ENCODE measurements at regions not wholly inside any gene's neighbourhood (a gene's known extent, or its start where the extent isn't known, plus 50 kb on each side); places are given as distances from the start of the nearest gene placed in this dataset.

DNA sequence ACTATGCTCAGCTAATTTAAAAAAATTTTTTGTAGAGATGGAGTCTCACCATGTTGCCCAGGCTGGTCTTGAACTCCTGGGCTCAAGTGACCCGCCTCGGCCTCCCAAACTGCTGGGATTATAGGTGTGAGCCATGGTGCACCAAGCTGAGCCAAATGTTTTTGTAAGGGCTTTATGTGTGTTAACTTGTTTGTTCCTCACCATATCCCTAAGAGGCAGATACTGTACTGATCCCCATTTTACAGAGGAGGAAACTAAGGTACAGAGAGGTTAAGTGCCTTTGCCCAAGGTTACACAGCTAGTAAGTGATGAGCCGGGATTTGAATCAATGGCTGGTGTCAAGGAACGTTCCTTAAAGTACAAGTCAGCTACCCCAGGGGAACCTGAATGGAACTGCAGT lies 85.3 kb upstream of the KLF7 start:
- H3K9me3 ChIP-seq (replicated peaks; ENCODE audit: control insufficient read depth, low read depth, low read length): no peaks in the 10 kb centered on the region
- 100% methylated on average over 1 of the region's 4 CpGs for WGBS (ENCODE audit: insufficient coverage)
- no peak for DNase-seq
- H3K4me3 ChIP-seq (ENCODE audit: low read length): no peak overlapping the region
- peaks cover 3% of the 10 kb centered on the region for H3K27me3 ChIP-seq (ENCODE audit: control insufficient read depth, insufficient read depth, low read length)
- no peaks in the 10 kb centered on the region for H3K36me3 ChIP-seq (ENCODE audit: control insufficient read depth, insufficient read depth, low read length)
- no peaks in the 10 kb centered on the region for H3K4me1 ChIP-seq (ENCODE audit: control insufficient read depth, insufficient read depth, low read length)
- H3K27ac ChIP-seq (ENCODE audit: low read length): no peak overlapping the region

GRCh38 chr2:207251573-207252192 lies 85.9 kb upstream of the KLF7 start:
- DNase-seq: no peak
- H3K4me1 ChIP-seq (ENCODE audit: control insufficient read depth, insufficient read depth, low read length): peaks cover under 1% of the 10 kb centered on the region
- WGBS (ENCODE audit: insufficient coverage): 60% methylated on average over 1 of the region's 7 CpGs

DNA sequence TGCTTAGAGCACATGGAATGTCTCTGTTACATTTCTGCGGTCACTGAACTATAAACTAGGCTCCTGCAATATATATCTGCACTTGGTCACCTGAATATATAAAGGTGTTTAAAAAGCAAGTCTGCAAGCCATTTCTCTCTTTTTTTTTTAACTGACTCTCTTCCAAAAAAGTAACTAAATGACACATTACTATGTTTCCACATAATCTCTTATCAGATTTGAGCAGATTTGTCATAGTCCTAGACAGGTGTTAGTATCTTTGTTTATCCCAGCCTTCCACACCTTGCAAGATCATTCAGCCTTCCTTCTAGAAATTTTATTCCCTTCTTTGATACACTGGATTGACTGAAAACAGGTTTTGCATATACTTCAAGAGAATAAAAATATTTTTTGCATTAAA lies 86.7 kb upstream of the KLF7 start:
- H3K4me3 ChIP-seq (ENCODE audit: low read length): no peak overlapping the region
- DNase-seq: no peak
- no peaks in the 10 kb centered on the region for H3K9me3 ChIP-seq (replicated peaks; ENCODE audit: control insufficient read depth, low read depth, low read length)
- H3K4me1 ChIP-seq (ENCODE audit: control insufficient read depth, insufficient read depth, low read length): peaks cover 7% of the 10 kb centered on the region
- WGBS (ENCODE audit: insufficient coverage): no CpG with 5 or more reads among the region's 1 CpG
- H3K27ac ChIP-seq (ENCODE audit: low read length): no peak overlapping the region
- peaks cover 3% of the 10 kb centered on the region for H3K27me3 ChIP-seq (ENCODE audit: control insufficient read depth, insufficient read depth, low read length)
- no peaks in the 10 kb centered on the region for H3K36me3 ChIP-seq (ENCODE audit: control insufficient read depth, insufficient read depth, low read length)

More at GRCh38 chr2:207251573-207252192, 85.9 kb upstream of the KLF7 start:
- Histone ChIP-seq H3K4me3 (ENCODE audit: low read length) (no peak overlapping the region), H3K27me3 (ENCODE audit: control insufficient read depth, insufficient read depth, low read length) (peaks cover 3% of the 10 kb centered on the region), H3K9me3 (replicated peaks; ENCODE audit: control insufficient read depth, low read depth, low read length) (no peaks in the 10 kb centered on the region), H3K27ac (ENCODE audit: low read length) (no peak overlapping the region), H3K36me3 (ENCODE audit: control insufficient read depth, insufficient read depth, low read length) (no peaks in the 10 kb centered on the region)

DNA sequence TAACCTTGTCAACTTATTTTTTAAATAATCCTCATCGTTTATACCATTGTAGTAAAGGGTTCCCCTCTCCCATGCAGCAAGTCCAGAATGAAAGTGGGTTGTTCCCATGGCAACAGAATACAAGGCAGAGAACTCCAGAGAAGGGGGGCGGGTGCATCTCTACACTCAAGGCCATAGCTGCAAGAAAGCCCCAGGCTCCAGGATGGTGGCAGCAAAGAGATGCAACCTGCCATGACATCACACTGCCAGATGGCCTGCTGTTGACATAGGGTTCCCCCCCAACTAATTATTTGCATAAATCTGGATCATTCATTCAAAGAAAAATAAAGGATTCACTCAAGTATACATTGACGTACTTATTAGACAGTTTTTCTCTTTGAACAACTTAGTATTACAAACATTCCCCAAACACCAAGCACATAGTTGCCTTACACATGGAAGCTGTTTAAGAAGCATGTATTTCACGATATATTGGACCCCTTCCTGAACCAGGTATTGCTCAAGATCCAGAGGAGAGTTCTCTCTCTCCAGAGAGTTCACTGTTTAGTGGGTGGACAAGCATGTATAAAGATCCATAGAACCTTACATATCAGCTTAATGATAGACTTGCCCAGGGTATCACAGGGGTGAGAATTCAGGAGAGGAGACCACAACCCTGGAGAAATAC lies 87.4 kb upstream of the KLF7 start:
- Histone ChIP-seq H3K36me3 (ENCODE audit: control insufficient read depth, insufficient read depth, low read length) (no peaks in the 10 kb centered on the region), H3K4me3 (ENCODE audit: low read length) (no peak overlapping the region), H3K4me1 (ENCODE audit: control insufficient read depth, insufficient read depth, low read length) (peaks cover 10% of the 10 kb centered on the region), H3K9me3 (replicated peaks; ENCODE audit: control insufficient read depth, low read depth, low read length) (no peaks in the 10 kb centered on the region), H3K27ac (ENCODE audit: low read length) (no peak overlapping the region), H3K27me3 (ENCODE audit: control insufficient read depth, insufficient read depth, low read length) (peaks cover 3% of the 10 kb centered on the region)
- WGBS (ENCODE audit: insufficient coverage): 100% methylated on average over 1 of the region's 4 CpGs
- no peak for DNase-seq

DNA sequence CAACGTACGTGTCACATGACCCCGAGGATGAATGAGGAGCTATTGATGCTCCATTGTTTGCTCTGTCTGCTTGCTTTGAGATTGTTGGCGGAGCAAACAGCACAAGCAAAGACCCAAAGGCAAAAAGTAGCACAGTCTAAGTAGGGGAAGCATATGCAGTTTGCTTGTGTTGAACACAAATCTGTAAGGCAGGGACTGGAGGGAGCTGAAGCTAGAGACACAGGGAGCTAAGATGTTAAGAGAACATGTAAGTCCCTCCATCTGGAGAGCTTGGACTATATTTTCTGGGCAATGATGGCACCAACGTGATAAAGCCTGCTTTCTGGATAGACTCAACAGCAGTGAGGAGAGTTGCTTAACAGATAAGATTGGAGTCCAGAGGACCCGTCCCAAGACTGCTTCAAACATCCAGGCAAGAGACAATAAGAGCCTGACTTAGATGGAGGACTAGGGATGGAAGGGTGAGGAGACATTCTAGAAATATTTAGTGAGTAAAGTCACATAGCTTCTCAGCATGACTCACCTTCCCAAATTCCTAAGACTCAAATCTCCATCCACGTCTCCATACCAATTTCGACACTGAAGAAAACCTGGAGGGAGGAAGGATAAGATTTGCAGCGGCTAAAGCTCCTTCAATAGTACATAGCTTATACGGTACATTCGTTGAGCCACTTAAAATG lies 88.1 kb upstream of the KLF7 start:
- DNase-seq: no peak
- H3K4me1 ChIP-seq (ENCODE audit: control insufficient read depth, insufficient read depth, low read length): peaks cover 17% of the 10 kb centered on the region
- H3K36me3 ChIP-seq (ENCODE audit: control insufficient read depth, insufficient read depth, low read length): no peaks in the 10 kb centered on the region
- no peak overlapping the region for H3K4me3 ChIP-seq (ENCODE audit: low read length)
- no peaks in the 10 kb centered on the region for H3K9me3 ChIP-seq (replicated peaks; ENCODE audit: control insufficient read depth, low read depth, low read length)
- no peak overlapping the region for H3K27ac ChIP-seq (ENCODE audit: low read length)
- WGBS (ENCODE audit: insufficient coverage): 79% methylated on average over 8 of the region's 11 CpGs
- H3K27me3 ChIP-seq (ENCODE audit: control insufficient read depth, insufficient read depth, low read length): peaks cover 3% of the 10 kb centered on the region

- H3K9me3 ChIP-seq (replicated peaks; ENCODE audit: control insufficient read depth, low read depth, low read length): no peaks in the 10 kb centered on the region
- no peak overlapping the region for H3K27ac ChIP-seq (ENCODE audit: low read length)
- no peak overlapping the region for H3K4me3 ChIP-seq (ENCODE audit: low read length)
- H3K27me3 ChIP-seq (ENCODE audit: control insufficient read depth, insufficient read depth, low read length): peaks cover 3% of the 10 kb centered on the region
- DNase-seq: peak; percentile 22
- peaks cover 17% of the 10 kb centered on the region for H3K4me1 ChIP-seq (ENCODE audit: control insufficient read depth, insufficient read depth, low read length)
- WGBS (ENCODE audit: insufficient coverage): no CpG with 5 or more reads among the region's 9 CpGs
- no peaks in the 10 kb centered on the region for H3K36me3 ChIP-seq (ENCODE audit: control insufficient read depth, insufficient read depth, low read length)
These were observed 89.1 kb upstream of the KLF7 start for GRCh38 chr2:207254591-207255464.

DNA sequence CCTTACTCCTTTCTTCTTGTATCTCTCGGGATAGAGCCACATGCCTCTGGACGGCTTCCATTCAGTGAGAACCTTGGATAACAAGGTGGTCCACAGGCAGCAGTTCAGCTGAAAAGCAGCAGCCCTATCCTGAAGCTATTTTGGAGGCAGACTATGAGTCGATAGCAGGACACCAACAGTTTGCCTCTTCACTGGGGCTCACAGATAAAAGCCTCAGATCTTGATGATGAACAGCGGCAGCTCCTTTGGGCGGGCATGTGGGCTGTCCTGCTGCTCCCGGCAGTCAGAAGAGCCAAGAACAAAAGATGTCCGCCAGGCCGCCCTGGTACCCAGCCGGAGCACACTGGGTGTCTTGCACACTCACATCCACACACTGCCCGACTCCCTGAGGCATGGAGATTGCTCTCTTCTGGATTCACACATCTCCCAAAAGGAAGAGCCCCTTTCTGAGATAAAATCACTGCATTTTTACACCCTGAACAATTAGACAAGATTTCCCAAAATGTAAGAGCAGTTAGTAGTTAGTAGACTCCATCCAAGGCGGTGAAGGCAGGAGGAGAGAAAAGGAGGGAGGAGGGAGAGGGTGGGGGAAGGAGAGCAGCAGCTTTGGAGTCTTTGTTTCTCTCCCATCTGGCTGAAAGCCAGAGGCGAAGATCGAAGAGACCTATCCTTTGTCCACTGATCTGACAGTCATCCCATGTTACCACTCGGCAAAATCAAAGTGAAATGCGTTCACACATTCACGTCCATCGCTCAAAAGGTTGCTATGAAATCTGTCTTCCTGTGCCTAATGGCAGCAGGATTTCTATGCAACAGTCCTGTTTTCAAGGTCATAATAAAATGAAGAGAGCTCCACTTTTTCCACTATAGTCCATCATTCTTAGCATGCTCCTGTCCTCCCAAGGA lies 90.1 kb upstream of the KLF7 start:
- Histone ChIP-seq H3K9me3 (replicated peaks; ENCODE audit: control insufficient read depth, low read depth, low read length) (no peaks in the 10 kb centered on the region), H3K4me1 (ENCODE audit: control insufficient read depth, insufficient read depth, low read length) (peaks cover 17% of the 10 kb centered on the region), H3K27me3 (ENCODE audit: control insufficient read depth, insufficient read depth, low read length) (peaks cover 3% of the 10 kb centered on the region), H3K27ac (ENCODE audit: low read length) (no peak overlapping the region), H3K4me3 (ENCODE audit: low read length) (no peak overlapping the region), H3K36me3 (ENCODE audit: control insufficient read depth, insufficient read depth, low read length) (no peaks in the 10 kb centered on the region)
- 81% methylated on average over 17 of the region's 17 CpGs for WGBS (ENCODE audit: insufficient coverage)
- no peak for DNase-seq

GRCh38 chr2:207256476-207257207 lies 90.9 kb upstream of the KLF7 start:
- no peak for DNase-seq
- no peaks in the 10 kb centered on the region for H3K36me3 ChIP-seq (ENCODE audit: control insufficient read depth, insufficient read depth, low read length)
- H3K27me3 ChIP-seq (ENCODE audit: control insufficient read depth, insufficient read depth, low read length): peaks cover 3% of the 10 kb centered on the region
- WGBS (ENCODE audit: insufficient coverage): 43% methylated on average over 6 of the region's 10 CpGs
- H3K27ac ChIP-seq (ENCODE audit: low read length): no peak overlapping the region
- H3K4me3 ChIP-seq (ENCODE audit: low read length): no peak overlapping the region
- no peaks in the 10 kb centered on the region for H3K9me3 ChIP-seq (replicated peaks; ENCODE audit: control insufficient read depth, low read depth, low read length)
- peaks cover 17% of the 10 kb centered on the region for H3K4me1 ChIP-seq (ENCODE audit: control insufficient read depth, insufficient read depth, low read length)

Data from muscle of leg (tissue), 3 donors.